RWPE2 (cell line): ENCODE measurements at regions not wholly inside any gene's neighbourhood (a gene's known extent, or its start where the extent isn't known, plus 50 kb on each side); places are given as distances from the start of the nearest gene placed in this dataset.

ENCODE experiments used
- ATAC-seq: fragments of 200-7000 bp; cut with Tn5 transposase; 3 replicates; pipeline ENCODE4 v1.9.1; 2021; ENCODE audit warnings: low read depth
- DNase-seq: peaks from one replicate; pipeline ENCODE4 v3.0.0-alpha.2; 2020; ENCODE audit warnings: low spot score
- H3K27ac ChIP-seq: fragments of 450-650 bp; 2 replicates; pipeline ENCODE4 v1.5.1; 2017; ENCODE audit warnings: mild to moderate bottlenecking; ENCODE audit not compliant: poor library complexity, severe bottlenecking
- H3K27me3 ChIP-seq: fragments of 250-450 bp; sonication (Bioruptor Pico); 2 replicates; pipeline ENCODE4 v1.5.1; 2021; ENCODE audit warnings: mild to moderate bottlenecking, moderate library complexity; ENCODE audit not compliant: insufficient read depth, poor library complexity, severe bottlenecking
- H3K36me3 ChIP-seq: fragments of 250-450 bp; sonication (Bioruptor Pico); 2 replicates; pipeline ENCODE4 v1.5.1; 2020; ENCODE audit warnings: low read depth, mild to moderate bottlenecking, moderate library complexity
- H3K4me1 ChIP-seq: fragments of 250-450 bp; sonication (Bioruptor Pico); 2 replicates; pipeline ENCODE4 v1.5.1; 2021; ENCODE audit warnings: mild to moderate bottlenecking, moderate library complexity; ENCODE audit not compliant: insufficient read depth, poor library complexity, severe bottlenecking
- H3K4me3 ChIP-seq: fragments of 250-450 bp; sonication (Bioruptor Pico); 2 replicates; pipeline ENCODE4 v1.5.1; 2021; ENCODE audit warnings: mild to moderate bottlenecking, moderate library complexity; ENCODE audit not compliant: severe bottlenecking
- H3K9me3 ChIP-seq: fragments of 250-450 bp; sonication (Bioruptor Pico); 2 replicates; pipeline ENCODE4 v1.5.1; 2021; ENCODE audit warnings: mild to moderate bottlenecking, moderate library complexity; ENCODE audit not compliant: severe bottlenecking
- TF ChIP-seq, protein P1 (sequence below): fragments of 450-650 bp; IDR thresholded peaks from one replicate; pipeline ENCODE4 v1.5.1; 2017; ENCODE audit warnings: mild to moderate bottlenecking, moderate library complexity; ENCODE audit not compliant: poor library complexity, severe bottlenecking

DNA sequence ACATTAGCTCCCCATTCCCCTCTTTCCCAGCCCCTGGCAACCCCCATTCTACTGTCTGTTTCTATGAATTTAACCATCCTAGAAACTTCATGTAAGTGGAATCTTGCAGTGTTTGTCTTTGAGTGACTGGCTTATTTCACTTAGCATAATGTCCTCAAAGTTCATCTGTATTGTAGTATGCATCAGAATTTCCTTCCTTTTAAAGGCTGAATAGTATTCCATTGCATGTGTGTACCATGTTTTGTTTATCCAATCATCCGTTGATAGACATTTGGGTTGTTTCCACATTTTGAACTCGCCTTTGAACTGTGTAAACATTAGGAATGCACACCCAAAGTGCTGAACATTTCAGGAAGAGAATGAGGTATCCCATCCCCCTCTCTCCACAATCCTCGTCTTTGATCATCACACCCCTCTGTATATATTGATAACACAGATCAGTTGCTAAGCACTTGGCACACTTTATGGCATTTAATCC lies 56.4 kb upstream of the PLAC1 start:
- DNase-seq (no peak), ATAC-seq (no peak)
- Histone ChIP-seq H3K9me3 (no peaks in the 10 kb centered on the region), H3K27me3 (no peaks in the 10 kb centered on the region), H3K27ac (no peak overlapping the region), H3K4me1 (peaks cover 16% of the 10 kb centered on the region), H3K36me3 (no peaks in the 10 kb centered on the region), H3K4me3 (no peak overlapping the region)
- TF ChIP-seq, protein P1, sequence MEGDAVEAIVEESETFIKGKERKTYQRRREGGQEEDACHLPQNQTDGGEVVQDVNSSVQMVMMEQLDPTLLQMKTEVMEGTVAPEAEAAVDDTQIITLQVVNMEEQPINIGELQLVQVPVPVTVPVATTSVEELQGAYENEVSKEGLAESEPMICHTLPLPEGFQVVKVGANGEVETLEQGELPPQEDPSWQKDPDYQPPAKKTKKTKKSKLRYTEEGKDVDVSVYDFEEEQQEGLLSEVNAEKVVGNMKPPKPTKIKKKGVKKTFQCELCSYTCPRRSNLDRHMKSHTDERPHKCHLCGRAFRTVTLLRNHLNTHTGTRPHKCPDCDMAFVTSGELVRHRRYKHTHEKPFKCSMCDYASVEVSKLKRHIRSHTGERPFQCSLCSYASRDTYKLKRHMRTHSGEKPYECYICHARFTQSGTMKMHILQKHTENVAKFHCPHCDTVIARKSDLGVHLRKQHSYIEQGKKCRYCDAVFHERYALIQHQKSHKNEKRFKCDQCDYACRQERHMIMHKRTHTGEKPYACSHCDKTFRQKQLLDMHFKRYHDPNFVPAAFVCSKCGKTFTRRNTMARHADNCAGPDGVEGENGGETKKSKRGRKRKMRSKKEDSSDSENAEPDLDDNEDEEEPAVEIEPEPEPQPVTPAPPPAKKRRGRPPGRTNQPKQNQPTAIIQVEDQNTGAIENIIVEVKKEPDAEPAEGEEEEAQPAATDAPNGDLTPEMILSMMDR = no peak

DNA sequence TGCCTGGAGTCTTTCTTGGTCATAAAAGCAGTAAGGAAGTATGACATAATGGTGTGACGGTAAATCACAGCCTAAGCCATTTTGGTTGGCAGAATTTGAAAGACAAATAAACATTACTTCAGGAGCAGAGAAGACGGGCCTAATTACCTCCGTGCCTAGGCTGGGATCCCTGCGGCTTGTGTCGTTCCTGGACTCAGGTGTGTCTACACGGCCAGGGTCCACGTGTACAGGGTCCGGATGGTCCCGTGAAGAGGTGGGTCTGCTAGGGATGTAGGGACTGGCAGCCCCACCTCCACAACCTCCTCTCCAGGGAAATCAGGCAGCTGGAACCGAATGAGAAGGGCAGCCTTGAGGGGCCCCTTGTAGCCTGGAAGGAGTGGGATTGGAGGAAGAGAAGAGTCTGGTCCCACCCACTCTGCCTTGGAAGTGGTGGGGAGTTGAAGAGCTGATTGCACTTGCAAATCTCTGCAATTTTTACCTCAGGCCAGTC lies 55.4 kb upstream of the PLAC1 start:
- Histone ChIP-seq H3K4me3 (no peak overlapping the region), H3K27me3 (no peaks in the 10 kb centered on the region), H3K36me3 (no peaks in the 10 kb centered on the region), H3K27ac (no peak overlapping the region), H3K4me1 (peaks cover 10% of the 10 kb centered on the region), H3K9me3 (no peaks in the 10 kb centered on the region)
- no peak for ATAC-seq
- DNase-seq = no peak
- TF ChIP-seq, protein P1 = no peak

DNA sequence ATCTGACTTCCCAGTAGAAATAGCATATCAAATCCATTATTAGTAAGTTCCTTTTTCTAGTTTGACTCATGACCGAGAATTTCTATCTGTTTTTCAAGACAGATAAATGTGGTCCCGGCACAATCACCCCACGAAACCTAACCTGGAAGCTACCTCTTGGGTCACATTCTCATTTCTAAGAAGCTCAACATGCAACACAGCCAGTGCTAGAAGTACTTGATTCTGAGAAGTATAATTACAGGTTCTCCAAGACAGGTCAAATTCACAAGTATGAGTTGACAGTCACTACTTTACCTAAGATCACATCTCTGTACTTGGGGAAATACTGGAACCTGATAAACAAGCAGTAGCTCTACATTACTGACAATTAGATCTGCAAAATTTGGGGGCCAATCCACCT lies 54.0 kb upstream of the PLAC1 start:
- H3K36me3 ChIP-seq = no peaks in the 10 kb centered on the region
- no peaks in the 10 kb centered on the region for H3K9me3 ChIP-seq
- TF ChIP-seq, protein P1 = no peak
- H3K4me3 ChIP-seq = no peak overlapping the region
- no peaks in the 10 kb centered on the region for H3K27me3 ChIP-seq
- no peak overlapping the region for H3K27ac ChIP-seq
- no peak for DNase-seq
- no peaks in the 10 kb centered on the region for H3K4me1 ChIP-seq
- no peak for ATAC-seq

DNA sequence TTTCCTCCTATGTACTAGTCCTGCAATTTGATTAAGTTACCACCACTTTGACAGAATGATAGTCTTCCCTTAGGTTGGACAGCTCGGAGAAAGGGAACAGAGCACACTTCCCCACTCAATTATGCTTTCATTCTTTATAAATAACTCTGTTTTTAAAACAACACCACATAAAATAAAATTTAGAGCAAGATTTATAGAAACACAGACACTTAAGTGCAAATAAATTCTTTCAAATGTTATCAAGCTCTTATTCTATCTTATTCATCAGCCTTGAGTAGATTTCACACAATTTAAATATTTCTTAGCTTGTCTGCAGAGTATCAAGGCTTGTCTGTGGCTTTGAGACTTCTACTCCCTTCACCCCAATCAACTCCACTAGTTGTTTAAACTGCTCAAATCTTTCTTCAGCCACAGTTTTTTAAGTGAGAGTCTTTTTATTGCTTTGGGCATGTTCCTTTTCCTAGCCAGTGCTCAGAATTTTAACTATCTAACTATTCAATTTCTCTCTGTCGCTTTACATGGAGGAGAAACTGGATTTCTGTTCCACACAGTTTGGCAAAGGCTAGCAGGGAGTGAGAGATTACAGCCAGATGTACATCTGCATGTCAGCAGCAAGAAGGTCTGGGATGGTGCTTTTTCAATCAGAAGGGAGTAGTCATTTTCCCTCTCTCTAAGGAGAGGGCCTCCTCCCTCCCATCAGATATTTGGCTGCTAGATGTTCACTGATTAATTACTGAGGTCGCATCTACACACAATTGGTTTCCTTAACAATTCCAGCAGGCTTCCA lies 53.1 kb upstream of the PLAC1 start:
- no peak for ATAC-seq
- DNase-seq = no peak
- Histone ChIP-seq H3K4me1 (no peaks in the 10 kb centered on the region), H3K9me3 (no peaks in the 10 kb centered on the region), H3K36me3 (no peaks in the 10 kb centered on the region), H3K27ac (no peak overlapping the region), H3K27me3 (no peaks in the 10 kb centered on the region), H3K4me3 (no peak overlapping the region)
- TF ChIP-seq, protein P1 = no peak
